K562 (cell line): ENCODE measurements at regions not wholly inside any gene's neighbourhood (a gene's known extent, or its start where the extent isn't known, plus 50 kb on each side); places are given as distances from the start of the nearest gene placed in this dataset.

Source experiments
- FOXK1 ChIP-seq: sonication (generic); formaldehyde crosslinking; IDR thresholded peaks from 2 replicates; pipeline ENCODE4 v1.8.0; 2022; ENCODE audit warnings: missing genetic modification reagents, mild to moderate bottlenecking, borderline replicate concordance
- RBFOX2 ChIP-seq: fragments of 200-400 bp; formaldehyde crosslinking; IDR thresholded peaks from 2 replicates; pipeline ENCODE4 v1.6.1; 2017; ENCODE audit warnings: low read depth, mild to moderate bottlenecking, low read length, moderate library complexity
- TSC22D4 ChIP-seq: fragments of 450-650 bp; IDR thresholded peaks from 2 replicates; pipeline ENCODE4 v1.6.1; 2016; ENCODE audit warnings: missing genetic modification characterization, missing biosample characterization, control low read depth
- ZNF444 ChIP-seq: fragments of 250-450 bp; sonication (Bioruptor Pico); IDR thresholded peaks from 2 replicates; pipeline ENCODE4 v1.4.0; 2020; ENCODE audit warnings: mild to moderate bottlenecking, moderate library complexity
- TF ChIP-seq, protein P1 (sequence below), 2 experiments: fragments of 450-650 bp; formaldehyde crosslinking in 1 of 2; IDR thresholded peaks; 2 replicates each; pipeline versions ENCODE4 v1.4.0 to v1.6.1; 2014 to 2020; ENCODE audit warnings: mild to moderate bottlenecking in 2 of 2, borderline replicate concordance in 1 of 2, low read depth in 1 of 2
- TF ChIP-seq, protein P2 (sequence below): IDR thresholded peaks from 2 replicates; pipeline ENCODE4 v1.6.1; 2014; ENCODE audit warnings: antibody characterized with exemption

DNA sequence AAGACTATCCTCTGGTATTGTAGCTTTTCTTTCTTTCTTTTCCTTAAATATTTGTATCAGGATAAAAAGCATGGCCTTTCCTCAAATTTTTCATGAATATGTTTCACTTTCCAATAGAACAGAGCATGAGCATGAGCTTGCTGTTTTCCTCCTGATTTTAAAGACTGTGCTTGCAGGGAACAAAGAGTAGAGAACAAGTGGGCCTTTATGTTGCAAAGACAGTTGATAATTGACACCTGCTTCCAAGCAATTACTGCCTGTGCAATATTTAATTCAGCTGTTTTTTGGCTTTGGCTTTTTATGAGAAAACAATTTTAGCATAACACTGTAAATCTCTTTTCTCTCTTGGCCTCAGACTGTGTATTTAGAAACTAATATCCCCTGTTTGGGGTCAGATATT, 263.6 kb upstream of the AZI2 start (continued):
- TF ChIP-seq, protein P1, sequence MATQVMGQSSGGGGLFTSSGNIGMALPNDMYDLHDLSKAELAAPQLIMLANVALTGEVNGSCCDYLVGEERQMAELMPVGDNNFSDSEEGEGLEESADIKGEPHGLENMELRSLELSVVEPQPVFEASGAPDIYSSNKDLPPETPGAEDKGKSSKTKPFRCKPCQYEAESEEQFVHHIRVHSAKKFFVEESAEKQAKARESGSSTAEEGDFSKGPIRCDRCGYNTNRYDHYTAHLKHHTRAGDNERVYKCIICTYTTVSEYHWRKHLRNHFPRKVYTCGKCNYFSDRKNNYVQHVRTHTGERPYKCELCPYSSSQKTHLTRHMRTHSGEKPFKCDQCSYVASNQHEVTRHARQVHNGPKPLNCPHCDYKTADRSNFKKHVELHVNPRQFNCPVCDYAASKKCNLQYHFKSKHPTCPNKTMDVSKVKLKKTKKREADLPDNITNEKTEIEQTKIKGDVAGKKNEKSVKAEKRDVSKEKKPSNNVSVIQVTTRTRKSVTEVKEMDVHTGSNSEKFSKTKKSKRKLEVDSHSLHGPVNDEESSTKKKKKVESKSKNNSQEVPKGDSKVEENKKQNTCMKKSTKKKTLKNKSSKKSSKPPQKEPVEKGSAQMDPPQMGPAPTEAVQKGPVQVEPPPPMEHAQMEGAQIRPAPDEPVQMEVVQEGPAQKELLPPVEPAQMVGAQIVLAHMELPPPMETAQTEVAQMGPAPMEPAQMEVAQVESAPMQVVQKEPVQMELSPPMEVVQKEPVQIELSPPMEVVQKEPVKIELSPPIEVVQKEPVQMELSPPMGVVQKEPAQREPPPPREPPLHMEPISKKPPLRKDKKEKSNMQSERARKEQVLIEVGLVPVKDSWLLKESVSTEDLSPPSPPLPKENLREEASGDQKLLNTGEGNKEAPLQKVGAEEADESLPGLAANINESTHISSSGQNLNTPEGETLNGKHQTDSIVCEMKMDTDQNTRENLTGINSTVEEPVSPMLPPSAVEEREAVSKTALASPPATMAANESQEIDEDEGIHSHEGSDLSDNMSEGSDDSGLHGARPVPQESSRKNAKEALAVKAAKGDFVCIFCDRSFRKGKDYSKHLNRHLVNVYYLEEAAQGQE (IDR thresholded peaks at IDR 0.05; ENCODE audit: borderline replicate concordance): no peak
- TF ChIP-seq, protein P1 (CRISPR knock-in tag; IDR thresholded peaks at IDR 0.05; ENCODE audit: low read depth): no peak
- TF ChIP-seq RBFOX2 (no peak), ZNF444 (CRISPR knock-in tag) (no peak), FOXK1 (CRISPR knock-in tag) (no peak), TSC22D4 (no peak)
- TF ChIP-seq, protein P2, sequence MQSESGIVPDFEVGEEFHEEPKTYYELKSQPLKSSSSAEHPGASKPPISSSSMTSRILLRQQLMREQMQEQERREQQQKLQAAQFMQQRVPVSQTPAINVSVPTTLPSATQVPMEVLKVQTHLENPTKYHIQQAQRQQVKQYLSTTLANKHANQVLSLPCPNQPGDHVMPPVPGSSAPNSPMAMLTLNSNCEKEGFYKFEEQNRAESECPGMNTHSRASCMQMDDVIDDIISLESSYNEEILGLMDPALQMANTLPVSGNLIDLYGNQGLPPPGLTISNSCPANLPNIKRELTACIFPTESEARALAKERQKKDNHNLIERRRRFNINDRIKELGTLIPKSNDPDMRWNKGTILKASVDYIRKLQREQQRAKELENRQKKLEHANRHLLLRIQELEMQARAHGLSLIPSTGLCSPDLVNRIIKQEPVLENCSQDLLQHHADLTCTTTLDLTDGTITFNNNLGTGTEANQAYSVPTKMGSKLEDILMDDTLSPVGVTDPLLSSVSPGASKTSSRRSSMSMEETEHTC: no peak
- TF ChIP-seq, all 486 proteins: peak for 0
